Tibial artery (tissue), 4 donors: ENCODE measurements at regions not wholly inside any gene's neighbourhood (a gene's known extent, or its start where the extent isn't known, plus 50 kb on each side); places are given as distances from the start of the nearest gene placed in this dataset.

Experiments used
- DNase-seq, 2 donors: peaks; one replicate each; pipeline ENCODE4 v3.0.0-alpha.2; 2019
- H3K27ac ChIP-seq, 2 donors: fragments of 200-600 bp; sonication (generic) in 1 of 2; 1 replicate in 1 of 2; 2 replicates in 1 of 2; pipeline ENCODE4 v1.5.1; 2018 to 2019; ENCODE audit warnings: mild to moderate bottlenecking in 1 of 2
- H3K27me3 ChIP-seq, 2 donors: fragments of 200-600 bp; sonication (generic) in 1 of 2; one replicate each; pipeline versions ENCODE4 v1.5.1 to v1.6.0; 2016 to 2019
- H3K36me3 ChIP-seq, 3 donors: fragments of 200-600 bp; sonication (generic) in 2 of 3; one replicate each; pipeline ENCODE4 v1.5.1; 2016 to 2019; ENCODE audit warnings: mild to moderate bottlenecking in 2 of 3
- H3K4me1 ChIP-seq, 4 donors: fragments of 200-600 bp; sonication (generic) in 2 of 4; 1 replicate in 3 of 4; 2 replicates in 1 of 4; pipeline ENCODE4 v1.5.1; 2016 to 2019
- H3K4me3 ChIP-seq, 2 donors: fragments of 200-600 bp; sonication (generic) in 1 of 2; 1 replicate in 1 of 2; 2 replicates in 1 of 2; pipeline ENCODE4 v1.5.1; 2018 to 2019; ENCODE audit warnings: mild to moderate bottlenecking in 2 of 2
- H3K9me3 ChIP-seq, 3 donors: fragments of 200-600 bp; sonication (generic) in 1 of 3; one replicate each; pipeline ENCODE4 v1.5.1; 2016 to 2019
- CTCF ChIP-seq, 2 experiments: fragments of 200-600 bp in 1 of 2; fragments of 450-650 bp in 1 of 2; IDR thresholded peaks; one replicate each; pipeline ENCODE4 v1.5.1; 2017 to 2019; ENCODE audit warnings: antibody characterized with exemption in 2 of 2, mild to moderate bottlenecking in 1 of 2, moderate library complexity in 1 of 2
- intact Hi-C: fragments of 100-400 bp; cut with DNase I; formaldehyde crosslinking; loops from one replicate; pipeline ENCODE4 v1.15.0; 2023; ENCODE audit warnings: low total_unique reads

DNA sequence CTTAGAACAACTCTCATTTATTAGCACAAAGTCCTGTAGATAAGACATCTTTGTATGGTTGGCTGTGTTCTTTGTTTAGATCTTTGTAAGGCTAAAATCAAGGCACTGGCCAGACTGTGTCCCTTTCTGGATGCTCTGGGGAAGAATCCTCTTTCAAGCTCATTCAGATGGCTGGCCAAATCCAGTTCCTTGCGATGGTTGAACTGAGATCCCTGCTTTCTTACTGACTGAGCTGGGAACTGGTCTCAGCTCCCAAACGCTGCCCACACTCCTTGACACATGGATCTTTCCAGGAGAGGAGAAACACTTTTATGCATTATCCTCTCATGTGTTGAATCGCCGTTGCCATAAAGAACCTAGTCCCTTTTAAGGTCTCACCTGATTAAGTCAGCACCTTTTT is 586.5 kb upstream of the IGFBP3 start:
- intact Hi-C loops = no loop called here

GRCh38 chr7:46494441-46494840 is 573.4 kb upstream of the IGFBP3 start:
- Histone ChIP-seq H3K27ac (no peak overlapping the region), H3K27me3 (no peaks in the 10 kb centered on the region), H3K4me3 (no peak overlapping the region), H3K36me3 (no peaks in the 10 kb centered on the region), H3K4me1 (peaks cover 0 to 4% (median 0%) of the 10 kb centered on the region in 4 donors), H3K9me3 (peaks cover 0 to 8% (median 2%) of the 10 kb centered on the region in 3 donors)
- TF ChIP-seq CTCF (IDR thresholded peaks at IDR 0.05) = no peak
- no peak for DNase-seq
- intact Hi-C loops = no loop called here

More for the DNA sequence above, 586.5 kb upstream of the IGFBP3 start:
- TF ChIP-seq CTCF (IDR thresholded peaks at IDR 0.05) = no peak
- Histone ChIP-seq H3K36me3 (no peaks in the 10 kb centered on the region), H3K9me3 (peaks cover 0 to 9% (median 0%) of the 10 kb centered on the region in 3 donors), H3K4me3 (no peak overlapping the region), H3K4me1 (no peaks in the 10 kb centered on the region), H3K27me3 (no peaks in the 10 kb centered on the region), H3K27ac (no peak overlapping the region)
- DNase-seq = no peak

DNA sequence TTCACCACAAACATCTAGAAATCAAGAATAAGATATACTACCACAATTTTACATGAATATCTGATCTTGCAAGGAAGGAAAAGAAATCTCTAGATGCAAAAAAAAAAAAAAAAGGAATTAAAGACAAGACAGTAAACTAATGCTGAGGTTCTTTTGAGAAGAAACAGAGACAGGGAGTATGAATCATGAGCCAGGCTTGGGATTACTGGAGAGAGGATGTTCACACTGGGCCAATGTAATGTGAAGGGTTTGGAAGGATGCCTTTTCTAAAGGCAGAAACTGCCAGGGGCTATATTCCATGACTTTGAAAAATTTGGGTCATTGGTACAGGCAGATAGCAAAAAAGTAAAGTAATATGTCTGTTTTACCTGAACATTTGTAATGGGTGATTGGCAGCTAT is 573.0 kb upstream of the IGFBP3 start:
- no peaks in the 10 kb centered on the region for H3K27me3 ChIP-seq
- peaks cover 0 to 7% (median under 1%) of the 10 kb centered on the region in 4 donors for H3K4me1 ChIP-seq
- intact Hi-C loops = no loop called here
- H3K36me3 ChIP-seq = no peaks in the 10 kb centered on the region
- no peak overlapping the region for H3K4me3 ChIP-seq
- TF ChIP-seq CTCF (IDR thresholded peaks at IDR 0.05) = no peak
- DNase-seq = no peak
- H3K9me3 ChIP-seq = peaks cover 0 to 7% (median 2%) of the 10 kb centered on the region in 3 donors
- no peak overlapping the region for H3K27ac ChIP-seq

- Histone ChIP-seq H3K4me3 (no peak overlapping the region), H3K4me1 (peaks cover 0 to 16% (median 3%) of the 10 kb centered on the region in 4 donors), H3K9me3 (peaks cover 0 to 2% (median 0%) of the 10 kb centered on the region in 3 donors), H3K36me3 (no peaks in the 10 kb centered on the region), H3K27me3 (no peaks in the 10 kb centered on the region), H3K27ac (no peak overlapping the region)
- intact Hi-C loops = no loop called here
- TF ChIP-seq CTCF (IDR thresholded peaks at IDR 0.05) = no peak
- no peak for DNase-seq
Measured at GRCh38 chr7:46493196-46493595, 572.1 kb upstream of the IGFBP3 start.

DNA sequence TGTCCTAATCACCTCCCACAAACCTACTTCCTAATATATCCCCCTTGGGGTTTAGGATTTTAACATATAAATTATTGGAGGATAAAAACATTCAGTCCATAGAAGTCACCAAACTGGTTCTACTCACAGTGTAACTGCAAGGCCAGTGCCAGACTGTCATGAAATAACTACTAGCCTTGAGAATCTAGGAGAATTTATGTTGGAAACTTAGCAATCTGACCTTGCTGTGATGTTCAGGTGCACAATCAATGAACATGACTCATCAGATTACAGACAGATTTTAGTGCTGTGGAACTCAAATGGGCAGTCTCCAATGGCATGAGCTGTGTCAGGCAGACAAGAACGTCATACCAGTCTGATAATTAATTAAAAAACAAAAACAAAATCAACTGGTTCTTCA is 571.4 kb upstream of the IGFBP3 start:
- Histone ChIP-seq H3K4me1 (peaks cover 0 to 20% (median 3%) of the 10 kb centered on the region in 4 donors), H3K27me3 (no peaks in the 10 kb centered on the region), H3K36me3 (no peaks in the 10 kb centered on the region), H3K4me3 (no peak overlapping the region), H3K27ac (no peak overlapping the region), H3K9me3 (peaks cover 0 to 2% (median 0%) of the 10 kb centered on the region in 3 donors)
- TF ChIP-seq CTCF (IDR thresholded peaks at IDR 0.05) = no peak
- intact Hi-C loops = no loop called here
- DNase-seq = no peak

DNA sequence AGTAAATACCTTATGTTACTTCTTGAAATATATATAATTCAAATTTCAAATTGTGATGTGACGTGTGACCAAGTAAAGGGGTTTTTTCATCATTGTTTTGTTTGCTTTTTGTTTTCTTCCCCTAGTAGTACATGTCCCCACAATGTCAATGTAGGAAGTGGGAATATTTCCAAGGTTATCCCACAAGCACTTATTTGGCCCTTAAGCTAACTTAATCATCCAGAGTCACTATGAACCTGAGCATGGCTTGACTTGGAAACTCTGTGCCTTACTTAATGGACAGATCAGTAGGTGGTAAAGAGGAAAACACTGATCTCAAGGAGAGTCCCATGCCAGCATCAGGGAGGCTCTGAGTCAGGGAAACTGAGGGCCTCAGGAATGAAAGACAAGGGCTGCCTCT is 569.3 kb upstream of the IGFBP3 start:
- TF ChIP-seq CTCF (IDR thresholded peaks at IDR 0.05) = no peak
- no peaks in the 10 kb centered on the region for H3K9me3 ChIP-seq
- intact Hi-C loops = no loop called here
- no peak overlapping the region for H3K27ac ChIP-seq
- no peaks in the 10 kb centered on the region for H3K27me3 ChIP-seq
- peaks cover 0 to 39% (median 10%) of the 10 kb centered on the region in 4 donors for H3K4me1 ChIP-seq
- no peak overlapping the region for H3K4me3 ChIP-seq
- DNase-seq = no peak
- no peaks in the 10 kb centered on the region for H3K36me3 ChIP-seq
